NOMO-1 (cell line): ENCODE measurements at regions not wholly inside any gene's neighbourhood (a gene's known extent, or its start where the extent isn't known, plus 50 kb on each side); places are given as distances from the start of the nearest gene placed in this dataset.

Source experiments
- DNase-seq, 2 experiments: peaks; one replicate each; lab custom pipeline; 2025; ENCODE audit not compliant: unreplicated experiment in 2 of 2; lab: John Stamatoyannopoulos, UW

DNA sequence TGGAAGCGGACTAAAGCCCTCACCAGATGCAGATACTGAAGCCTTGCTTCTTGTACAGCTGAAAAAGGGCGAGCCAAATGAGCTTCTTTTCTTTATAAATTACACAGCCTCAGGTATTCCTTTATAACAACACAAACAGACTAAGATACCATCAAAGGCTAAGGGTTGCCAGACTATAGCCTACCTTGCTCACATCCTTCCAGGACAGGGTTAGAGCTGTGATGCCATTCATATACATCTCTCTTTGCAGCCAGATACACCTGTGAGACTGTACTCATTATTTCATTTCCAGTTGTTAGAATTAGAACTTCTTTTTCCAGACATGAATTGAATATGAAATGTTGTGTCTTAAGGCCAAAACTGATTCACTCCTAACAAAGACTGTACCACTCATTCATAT lies 262.8 kb upstream of the NR2F2 start:
- no peak for DNase-seq

DNA sequence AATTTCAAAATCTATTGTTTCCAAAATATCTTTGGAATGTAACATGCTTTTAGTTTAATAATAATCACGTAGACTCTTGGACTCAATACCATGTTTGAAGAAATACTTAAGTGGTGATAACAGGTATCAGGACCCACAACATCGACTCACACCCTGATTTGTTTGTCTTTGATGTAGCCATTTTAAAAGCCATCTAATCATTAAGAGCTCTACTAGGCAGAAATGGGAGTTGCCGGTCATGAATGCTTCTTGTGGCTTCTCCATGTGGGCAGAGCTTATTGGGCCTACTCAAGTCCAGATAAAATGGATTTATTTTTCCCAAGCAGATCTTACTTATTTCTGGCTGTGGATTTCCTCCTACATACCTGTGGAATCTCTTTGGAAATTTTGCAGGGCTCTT lies 261.6 kb upstream of the NR2F2 start:
- DNase-seq: no peak

DNA sequence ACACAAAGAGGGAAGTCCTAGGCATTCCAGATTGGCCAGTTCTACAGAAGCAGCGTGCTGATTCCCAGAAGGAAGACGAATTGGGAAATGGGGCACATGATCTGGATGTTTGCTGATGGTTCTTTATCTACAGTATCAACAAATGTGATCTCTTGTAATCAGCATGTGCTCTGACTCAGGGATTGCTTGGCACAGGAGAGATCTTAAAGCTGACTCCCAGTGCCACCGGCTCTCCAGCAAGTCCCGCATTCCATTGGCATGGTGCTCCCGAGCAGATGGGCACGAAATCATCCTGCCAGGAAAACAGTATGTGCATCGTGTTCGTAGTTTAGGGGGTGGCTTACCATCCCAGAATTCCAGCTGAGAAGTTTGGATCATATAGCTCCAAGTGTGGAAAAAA lies 259.9 kb upstream of the NR2F2 start:
- DNase-seq: no peak

DNA sequence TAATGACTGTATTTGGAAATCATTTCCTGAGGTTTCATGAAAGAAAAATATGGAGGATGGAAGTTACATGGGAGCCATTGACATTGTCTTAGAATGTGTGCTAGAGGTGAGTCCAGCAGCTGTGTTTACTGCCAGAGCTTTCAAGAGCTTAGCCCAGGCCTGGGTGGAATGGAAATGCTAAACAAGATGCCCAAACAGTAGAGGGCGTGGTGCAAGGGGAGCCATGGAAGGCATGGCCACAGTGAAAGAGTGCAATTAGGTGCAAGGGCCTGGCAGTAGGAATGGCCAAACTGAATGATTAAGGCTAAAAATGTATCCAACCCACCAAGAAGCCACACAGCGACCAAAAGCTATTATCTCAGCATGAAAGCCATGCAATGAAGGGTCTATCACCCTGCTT lies 257.7 kb upstream of the NR2F2 start:
- no peak for DNase-seq

DNA sequence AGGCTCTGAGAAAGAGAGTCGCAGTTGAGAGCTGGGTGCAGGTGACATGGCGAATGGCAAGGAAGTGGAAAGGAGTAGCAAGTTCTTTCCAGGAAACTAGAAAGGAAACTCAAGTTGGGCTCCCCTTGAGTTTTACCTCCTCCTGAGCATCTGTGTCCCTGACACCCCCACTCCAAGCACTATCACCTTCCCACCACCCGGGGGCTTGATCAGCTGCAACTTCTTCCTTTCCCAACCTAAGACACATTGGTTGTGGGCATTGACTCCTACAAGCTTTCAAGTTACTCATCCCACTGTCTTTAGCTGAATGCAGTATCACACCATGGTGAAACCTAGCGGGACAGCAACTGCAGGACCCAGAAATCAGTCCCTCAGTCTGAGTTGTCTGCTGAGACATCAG lies 256.6 kb upstream of the NR2F2 start:
- no peak for DNase-seq

DNA sequence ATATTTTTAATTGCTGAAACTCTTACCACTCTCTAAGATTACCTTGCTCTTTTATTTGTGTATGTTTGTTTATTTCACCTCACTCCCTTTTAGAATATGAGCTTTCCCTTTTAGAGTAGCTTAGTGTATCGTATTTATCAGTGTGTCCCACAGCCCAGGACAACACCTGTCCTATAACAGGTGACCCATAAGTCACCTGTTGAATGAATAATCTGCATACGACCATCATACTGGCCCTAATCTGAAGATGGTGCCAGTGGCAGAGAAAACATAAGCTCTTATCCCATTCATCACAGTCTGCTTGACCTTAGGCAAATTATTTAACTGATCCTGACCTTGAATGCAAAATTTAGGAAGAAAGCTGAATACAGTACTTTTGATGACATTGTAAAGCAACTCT lies 254.6 kb upstream of the NR2F2 start:
- no peak for DNase-seq

DNA sequence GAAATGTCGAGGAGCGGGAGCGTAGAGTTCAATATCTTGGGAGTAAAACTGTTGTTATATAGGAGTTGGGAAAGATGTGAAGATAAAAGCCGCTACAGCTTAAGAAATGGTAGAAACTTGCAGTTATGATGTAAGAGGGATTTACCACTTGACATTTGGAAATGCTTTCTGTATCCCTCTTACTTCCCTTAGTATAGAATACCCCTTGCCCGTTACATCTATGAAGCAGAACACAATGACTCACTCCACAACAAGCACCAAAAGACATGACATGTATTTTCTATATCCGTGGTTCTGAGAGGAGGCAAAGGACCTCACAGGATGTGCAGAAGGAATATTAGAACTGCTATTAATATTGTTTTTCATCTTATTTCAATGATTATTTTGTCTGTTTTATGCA lies 254.2 kb upstream of the NR2F2 start:
- DNase-seq: no peak

DNA sequence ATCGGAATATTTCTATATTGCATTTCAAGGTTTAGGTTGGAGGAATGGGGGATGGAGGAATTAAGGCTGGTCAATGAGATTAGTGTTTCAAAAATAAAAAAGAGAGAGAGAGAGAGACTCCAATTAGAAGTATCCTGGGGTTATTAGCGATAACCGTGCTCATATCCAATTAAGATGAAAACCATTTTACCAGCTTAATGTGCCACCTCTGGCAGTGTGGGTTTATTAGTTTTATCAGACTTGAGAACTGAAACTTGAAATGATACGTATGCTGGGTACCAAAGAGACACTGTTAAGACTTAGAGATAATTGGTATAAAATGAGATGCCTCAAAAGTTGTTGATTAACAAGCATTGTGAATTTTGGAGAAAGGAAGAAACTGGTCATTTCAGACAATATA lies 251.5 kb upstream of the NR2F2 start:
- no peak for DNase-seq

DNA sequence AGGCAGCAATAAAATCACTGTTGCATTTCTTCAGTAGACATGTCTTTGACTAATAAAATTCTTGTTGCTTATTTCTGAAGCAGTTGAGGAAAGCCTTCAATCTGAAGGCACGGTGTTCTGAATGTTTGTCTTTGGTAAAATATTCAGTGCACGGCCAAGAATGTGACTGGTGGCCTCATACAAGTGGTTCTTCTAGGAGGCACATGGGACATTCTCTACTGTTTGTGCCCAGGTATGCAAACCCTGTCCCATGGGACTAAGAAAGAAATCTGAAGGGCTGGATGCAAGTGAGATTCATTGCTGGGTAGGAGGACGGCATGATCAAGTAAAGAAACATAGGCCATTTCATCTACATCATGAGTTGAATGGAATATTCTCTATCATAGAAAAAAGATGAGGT lies 250.6 kb upstream of the NR2F2 start:
- no peak for DNase-seq

DNA sequence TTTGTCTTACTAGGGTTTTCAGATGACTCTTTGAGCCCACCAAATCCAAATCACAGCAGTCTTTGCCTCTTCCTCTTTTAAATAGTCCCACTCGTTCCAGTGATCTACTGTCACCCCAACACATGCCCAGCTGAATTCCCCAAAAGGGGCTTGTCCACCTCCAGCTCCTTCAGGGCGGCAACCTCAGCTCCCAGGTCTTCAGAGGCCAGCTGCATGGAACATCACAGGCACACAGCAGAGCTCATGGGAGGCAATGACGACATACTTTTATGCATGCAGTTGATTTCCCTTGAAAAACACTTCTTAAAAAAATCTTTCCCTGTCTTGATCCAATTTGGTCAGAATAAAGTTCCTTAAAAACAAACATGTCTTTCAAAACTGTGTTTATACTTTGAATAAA lies 244.3 kb upstream of the NR2F2 start:
- no peak for DNase-seq

DNA sequence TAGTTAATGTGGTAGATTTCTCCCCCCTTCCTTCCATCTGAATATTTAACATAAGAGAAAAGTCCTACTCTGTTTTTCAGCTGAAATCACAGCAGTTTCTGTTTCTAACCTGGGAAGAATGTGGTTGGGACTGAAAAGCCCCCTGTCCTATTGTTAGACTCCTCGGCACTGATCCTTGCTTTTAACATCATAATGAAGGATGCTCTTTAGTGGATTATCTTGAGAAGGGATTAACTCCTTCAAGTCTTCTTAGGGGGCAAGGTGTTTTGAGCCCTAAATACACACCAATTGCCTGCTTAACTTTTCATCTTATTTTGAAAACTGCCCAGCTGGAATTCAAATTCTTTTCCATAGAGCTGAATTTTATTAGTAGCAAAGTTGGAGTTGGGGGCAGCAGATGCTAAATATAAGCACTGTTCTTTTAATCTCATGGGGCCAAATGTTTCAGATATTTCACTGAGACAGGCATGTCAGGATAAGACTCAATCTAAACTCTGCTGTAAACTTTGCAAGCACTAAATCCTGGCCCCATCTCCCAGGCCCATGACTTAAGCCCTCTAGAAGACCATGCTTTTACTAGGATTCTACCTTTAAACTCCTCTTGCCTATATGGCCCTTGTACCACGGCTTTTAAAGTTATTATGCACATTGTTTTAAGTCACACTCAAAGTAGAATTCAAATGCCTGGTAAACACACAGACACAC lies 243.2 kb upstream of the NR2F2 start:
- DNase-seq: no peak

DNA sequence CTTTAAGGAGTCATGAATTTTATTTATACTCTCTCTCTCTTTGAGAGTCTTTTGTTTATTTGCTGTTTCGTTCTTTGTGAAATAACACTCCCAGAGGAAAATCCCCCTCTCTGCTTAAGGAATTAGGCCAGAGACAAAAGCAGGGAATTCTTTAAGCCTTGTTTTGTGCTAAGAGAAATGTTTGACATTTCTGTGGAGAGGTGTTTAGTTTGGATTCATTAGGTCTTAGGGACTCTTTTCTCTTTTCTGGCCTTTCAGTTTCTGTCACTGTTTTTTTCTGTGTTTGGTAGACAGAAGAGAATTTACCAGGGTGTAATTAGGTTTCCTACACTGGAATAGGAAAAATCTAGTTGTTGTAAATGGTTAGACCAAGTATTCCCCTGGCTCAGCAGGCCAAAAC lies 241.8 kb upstream of the NR2F2 start:
- no peak for DNase-seq

DNA sequence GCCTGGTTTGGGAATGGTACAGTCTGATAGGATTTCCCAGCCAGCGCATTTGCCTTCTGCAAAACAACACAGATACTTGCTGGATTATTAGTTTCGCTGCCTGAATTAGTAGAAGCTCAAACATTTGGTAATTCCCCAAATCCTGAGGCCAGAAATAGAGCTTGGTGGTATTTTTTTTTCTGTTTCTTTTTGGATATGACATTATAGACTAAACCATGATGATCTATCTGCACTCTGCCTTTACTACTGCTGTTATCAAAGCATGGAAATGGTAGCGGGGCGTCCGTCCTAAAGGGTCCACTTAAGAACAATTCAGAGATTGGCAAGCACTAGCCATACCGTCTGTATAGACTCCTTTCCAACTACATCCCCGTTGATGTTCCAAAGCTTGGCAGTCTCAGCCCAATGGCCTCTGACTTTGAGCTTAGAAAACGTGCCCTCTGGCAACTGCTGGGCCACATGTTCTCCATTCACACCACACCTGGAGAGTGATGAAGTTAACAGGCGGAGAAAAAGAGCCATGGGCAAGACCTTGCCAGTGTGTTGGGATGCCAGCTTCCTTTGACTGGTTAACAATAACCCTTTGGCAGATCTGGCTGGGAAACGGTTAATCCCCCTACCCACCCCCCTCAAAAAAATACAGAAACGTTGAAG lies 241.0 kb upstream of the NR2F2 start:
- no peak for DNase-seq

DNA sequence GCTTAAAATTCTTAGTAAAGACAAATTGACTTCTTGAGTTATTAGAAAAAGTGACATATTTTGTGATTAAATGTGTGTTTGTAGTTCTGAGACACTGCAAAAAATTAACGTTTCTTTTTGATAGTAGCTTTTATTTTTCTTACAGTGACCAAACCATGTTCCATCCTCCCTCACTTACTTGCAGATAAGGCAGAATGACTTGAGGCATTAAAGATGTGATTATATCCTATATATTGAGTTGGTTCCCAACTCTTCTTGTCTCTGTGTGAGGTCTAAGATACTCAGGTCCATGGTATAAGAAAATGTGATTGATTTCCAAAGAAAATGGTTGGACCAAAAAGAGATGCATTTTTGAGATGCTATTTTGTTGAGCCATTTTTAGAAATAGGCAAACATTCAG lies 238.3 kb upstream of the NR2F2 start:
- DNase-seq: no peak

DNA sequence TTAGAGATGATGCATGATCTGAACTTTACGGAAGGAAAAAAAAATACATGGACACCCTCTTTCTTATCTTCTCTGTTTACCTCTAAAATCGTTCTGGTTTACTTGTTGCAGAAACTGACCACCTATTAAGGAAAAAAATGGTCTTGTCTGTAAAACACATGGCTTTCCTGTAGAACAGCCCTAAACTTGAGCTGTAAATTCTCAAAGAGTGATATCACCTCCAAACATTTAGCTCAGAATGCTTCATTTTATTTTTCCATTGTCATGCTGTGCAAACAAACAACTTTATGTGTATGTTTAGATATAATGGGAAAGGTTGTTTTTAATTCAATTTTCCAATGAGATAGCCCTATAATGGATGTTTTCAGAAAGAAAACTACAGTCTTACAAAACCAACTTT lies 237.4 kb upstream of the NR2F2 start:
- DNase-seq: no peak

DNA sequence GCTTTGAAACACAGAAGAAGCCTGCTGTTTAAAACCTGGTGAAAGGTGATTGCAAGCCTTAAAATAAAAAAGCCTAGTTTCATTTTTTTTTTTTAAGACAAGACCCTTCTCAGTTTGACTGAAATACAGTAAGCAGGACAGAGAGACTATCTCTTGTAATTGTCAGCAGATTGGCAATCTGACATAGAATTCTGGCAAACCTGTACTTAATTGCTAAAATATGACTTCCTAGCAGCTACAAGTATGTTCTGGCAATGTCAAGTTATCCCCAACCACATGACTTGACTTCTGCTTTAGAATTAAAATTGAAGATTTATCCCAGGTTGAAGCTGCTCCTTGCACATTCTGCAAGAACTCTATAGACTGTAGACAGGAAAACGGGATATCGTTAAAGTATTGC lies 232.8 kb upstream of the NR2F2 start:
- no peak for DNase-seq

DNA sequence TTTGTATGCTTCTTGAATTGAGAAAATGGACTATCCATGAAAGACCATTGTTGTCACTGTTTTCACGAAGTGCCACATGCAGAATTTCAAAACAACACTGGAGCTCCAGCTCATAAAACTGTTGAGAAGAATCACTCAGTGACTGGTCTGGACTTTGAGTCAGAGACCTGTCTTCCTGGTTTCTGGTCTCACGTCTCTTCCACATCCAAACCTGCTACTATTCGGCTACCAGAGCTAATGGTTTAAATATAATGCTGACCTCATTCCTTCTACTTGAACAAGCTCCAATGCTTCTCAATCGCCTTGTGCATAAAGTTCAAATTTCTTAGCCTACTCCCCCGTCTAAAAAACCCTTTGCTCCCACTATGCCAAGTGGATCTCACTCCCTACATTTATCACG lies 227.9 kb upstream of the NR2F2 start:
- no peak for DNase-seq

DNA sequence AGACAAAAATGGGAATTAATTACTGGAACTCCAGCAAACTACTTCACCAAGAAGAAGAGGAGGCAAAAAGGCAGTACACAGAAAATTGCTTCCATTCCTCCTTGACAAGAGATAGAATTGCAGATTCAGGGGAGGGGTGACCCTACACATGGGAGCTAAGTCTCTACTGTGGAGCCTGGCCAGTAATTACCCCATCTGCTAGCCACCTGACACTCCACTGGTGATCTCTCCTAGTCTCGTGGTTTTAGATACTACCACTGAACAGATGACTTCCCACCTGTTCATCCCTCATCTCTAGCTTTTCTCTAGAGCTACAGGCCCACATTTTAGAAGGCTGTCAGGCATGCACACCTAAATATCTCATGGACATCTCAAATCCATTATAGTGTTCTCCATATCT lies 224.3 kb upstream of the NR2F2 start:
- no peak for DNase-seq

DNA sequence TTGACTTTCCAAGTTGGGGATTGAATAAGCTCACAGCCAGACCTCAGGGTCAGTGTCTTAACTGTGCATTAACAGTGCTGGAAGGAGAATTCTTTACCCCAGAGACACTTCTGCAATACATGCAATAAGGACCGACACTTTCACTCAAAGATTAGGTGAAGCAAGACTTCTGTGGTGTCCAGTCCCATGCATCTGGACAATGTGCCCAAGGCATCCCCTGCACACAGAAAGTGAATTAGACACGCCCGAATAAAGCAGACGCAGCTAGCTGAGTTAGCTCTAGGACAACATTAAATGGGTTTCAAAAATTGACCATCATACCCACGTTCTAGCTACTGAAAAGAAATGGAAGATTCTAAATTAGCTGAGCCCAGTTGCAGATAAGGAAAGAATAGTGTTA lies 223.9 kb upstream of the NR2F2 start:
- DNase-seq: no peak

DNA sequence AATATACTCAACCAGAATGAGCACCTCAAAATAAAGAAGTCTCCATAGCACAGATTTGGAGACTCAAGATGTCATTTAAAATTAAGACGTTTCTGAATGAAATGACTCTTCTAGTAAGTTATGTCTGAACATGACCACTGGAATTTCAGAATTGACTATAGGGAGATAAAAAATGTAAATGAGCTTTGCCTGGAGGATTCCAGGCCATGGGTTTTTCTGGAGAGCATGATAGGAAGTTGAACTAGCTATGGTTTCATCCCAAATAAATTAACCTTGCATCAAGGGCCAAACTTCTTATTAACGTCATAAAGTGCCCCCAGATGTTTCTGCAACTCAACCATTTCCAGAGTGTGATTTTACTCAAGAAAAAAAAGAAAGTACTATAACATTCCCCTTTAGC lies 222.6 kb upstream of the NR2F2 start:
- DNase-seq: no peak

DNA sequence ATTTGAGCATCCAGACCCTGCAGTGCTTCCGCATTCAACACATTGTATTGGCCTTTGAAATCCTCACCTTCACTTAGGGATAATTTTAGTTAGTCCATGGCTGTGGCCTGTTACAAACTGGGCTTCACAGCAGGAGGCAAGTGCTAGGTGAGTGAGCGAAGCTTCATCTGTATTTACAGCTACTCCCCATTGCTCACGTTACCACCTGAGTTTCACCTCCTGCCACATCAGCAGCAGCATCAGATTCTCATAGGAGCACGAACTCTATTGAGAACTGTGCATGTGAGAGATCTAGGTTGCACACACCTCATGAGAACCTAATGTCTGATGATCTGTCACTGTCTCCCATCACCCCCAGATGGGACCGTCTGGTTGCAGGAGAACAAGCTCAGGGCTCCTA lies 222.1 kb upstream of the NR2F2 start:
- no peak for DNase-seq

DNA sequence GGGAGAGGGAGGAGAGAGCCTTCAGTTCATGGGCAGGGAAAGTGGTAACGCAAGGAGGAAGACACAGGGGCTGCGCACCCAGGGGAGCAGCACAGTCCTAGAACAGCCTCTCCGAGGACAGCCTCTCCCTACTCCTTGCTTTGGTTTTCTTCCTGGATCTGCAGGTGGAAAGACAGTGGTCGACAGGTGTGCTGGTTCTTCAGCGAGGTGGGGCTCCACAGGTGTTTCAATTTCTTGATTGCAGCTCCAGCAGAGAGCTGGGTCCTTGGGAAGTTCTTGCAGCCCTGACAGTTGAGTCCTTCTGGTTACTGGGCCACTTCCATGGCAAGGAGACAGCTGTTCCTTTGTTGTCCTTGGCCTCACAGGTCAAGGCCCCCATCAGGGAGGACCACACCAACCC lies 220.7 kb upstream of the NR2F2 start:
- DNase-seq: no peak

DNA sequence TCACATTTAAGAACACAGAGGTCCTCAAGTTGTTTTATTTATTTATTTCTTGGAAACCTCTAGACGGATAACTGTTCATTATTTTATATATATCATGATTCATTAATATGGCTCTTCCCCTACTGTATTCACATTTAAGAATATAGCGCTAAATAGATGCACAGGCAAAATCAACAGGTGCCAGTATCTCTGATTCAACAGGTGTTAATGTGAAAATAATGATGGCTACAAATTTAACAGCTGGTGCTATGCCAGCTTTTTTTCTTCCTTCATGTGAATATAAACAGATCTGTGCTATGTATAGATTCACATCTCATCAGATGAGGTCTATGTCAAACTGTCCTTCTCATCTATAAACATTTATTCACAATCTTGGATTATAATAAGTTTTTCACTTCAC lies 218.5 kb upstream of the NR2F2 start:
- DNase-seq: no peak
